HG03521 (cell line): ENCODE measurements at regions not wholly inside any gene's neighbourhood (a gene's known extent, or its start where the extent isn't known, plus 50 kb on each side); places are given as distances from the start of the nearest gene placed in this dataset.
A peak's percentile ranks its signal among the peaks of the same experiment; 100 is the strongest.
"Not testable (repeated sequence)": the region's sequence is repeated elsewhere in the genome, so short reads cannot be mapped to it uniquely, and the experiment has no call there.

Source experiments
- ATAC-seq: cut with Tn5 transposase; IDR thresholded peaks from one replicate; pipeline ENCODE4 v1.9.1; 2021; ENCODE audit warnings: mild to moderate bottlenecking, moderate library complexity; ENCODE audit not compliant: unreplicated experiment

GRCh38 chr4:101421386-101421785, 74.1 kb upstream of the PPP3CA start:
- no peak for ATAC-seq

GRCh38 chr4:101420661-101421060, 73.3 kb upstream of the PPP3CA start:
- no peak for ATAC-seq

DNA sequence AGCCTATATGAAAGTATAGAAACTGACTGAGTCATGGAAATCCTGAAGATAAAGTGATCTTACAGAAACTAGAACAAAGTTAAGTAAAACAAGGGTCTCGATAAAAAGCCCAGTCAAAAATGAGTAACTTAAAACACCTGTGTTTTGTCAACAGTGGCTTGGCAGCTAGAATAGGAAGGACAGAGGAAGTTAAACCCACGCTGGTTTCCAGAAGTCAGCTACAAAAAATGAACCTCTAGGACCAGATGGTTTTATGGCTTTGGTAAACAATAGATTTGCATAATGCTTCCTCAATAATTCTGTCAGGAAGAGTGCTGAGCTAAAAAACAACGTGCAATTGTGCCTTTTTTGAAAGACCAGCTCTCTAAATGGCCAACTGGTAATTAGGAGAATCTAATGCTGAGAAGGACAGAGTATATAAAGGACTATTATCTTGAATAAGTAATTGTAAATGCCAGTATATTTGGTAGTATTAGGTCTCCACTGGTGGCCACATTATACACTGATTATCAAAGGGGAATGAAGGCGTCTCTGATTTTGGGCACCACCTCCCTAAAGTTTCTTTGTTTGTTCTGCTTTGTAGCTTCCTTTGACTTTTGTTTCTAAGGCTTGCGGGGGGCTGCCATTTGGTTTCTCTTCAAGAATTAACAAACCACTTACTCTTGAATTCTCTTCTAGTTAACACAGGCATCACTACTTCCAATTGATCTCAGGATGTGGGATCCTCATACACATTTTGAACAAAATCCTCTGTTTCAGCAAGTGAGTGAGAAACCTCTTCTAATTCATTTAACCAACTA, 72.2 kb upstream of the PPP3CA start:
- peak; percentile 64 for ATAC-seq

DNA sequence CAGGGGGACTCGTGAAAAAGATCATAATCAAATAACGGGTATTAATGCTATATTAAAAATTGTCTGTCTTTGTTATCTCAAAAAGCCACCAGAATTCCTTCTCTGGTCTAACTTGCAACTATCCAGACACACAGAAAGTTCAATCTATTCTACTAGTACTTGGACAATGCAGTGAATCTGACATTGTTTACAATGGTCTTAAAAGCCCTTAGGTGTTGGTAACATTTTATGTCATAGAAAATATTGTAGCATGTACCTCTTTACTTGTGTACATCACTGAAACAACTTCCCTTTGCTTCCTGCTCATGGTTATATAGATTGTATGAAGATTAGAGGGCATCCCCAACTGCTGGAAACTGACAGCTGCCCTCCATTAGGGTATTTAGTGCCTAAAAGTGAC, 71.1 kb upstream of the PPP3CA start:
- ATAC-seq, result no peak

- peak; percentile 69 for ATAC-seq
These were observed 70.7 kb upstream of the PPP3CA start for GRCh38 chr4:101418055-101418454.

- ATAC-seq, result no peak
These were observed 69.7 kb upstream of the PPP3CA start for GRCh38 chr4:101417046-101417445.

DNA sequence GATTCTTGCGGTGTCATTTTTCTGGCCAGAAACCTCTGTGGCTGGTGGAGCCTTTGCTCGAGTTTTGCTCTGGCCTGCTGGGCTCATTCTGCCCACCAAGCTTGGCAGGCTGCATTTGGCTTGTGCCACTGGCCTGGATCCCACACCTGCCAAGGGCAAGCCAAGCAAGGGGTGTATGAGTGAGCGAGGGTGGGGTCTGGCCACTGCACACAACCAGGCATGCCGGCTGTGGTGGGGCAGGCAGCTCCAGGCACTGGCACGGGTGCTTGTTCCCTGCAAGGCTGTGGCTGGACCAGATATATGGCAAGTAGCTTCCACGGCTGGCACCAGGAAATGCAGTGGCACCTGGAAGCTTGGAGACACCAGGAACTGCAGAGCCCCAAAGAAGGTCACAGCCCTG, 68.6 kb upstream of the PPP3CA start:
- ATAC-seq, result no peak

GRCh38 chr4:101414496-101414895, 67.2 kb upstream of the PPP3CA start:
- no peak for ATAC-seq

DNA sequence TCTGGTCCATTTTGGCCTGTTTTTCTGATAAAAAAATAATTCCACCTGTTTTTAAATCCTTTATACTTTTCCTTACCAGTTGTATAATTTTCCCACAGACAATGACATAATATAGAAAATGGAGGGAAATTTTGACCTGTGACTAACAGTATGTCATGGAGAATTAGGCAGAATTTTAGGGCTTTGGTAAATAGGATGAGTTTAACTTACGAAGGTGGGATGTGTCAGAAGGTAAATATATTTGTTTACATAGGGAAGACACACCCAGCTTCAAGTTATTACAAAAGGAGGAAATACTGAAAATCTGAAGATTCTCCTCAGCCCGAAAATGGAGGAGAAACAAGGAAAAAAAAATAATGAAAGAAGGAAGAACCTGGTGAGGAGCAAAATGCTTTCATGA, 64.6 kb upstream of the PPP3CA start:
- no peak for ATAC-seq

- ATAC-seq, result not testable (repeated sequence)
These were observed 64.1 kb upstream of the PPP3CA start for GRCh38 chr4:101411281-101411910.

- ATAC-seq, result no peak
These were observed 52.8 kb upstream of the PPP3CA start for GRCh38 chr4:101400096-101400495.

- ATAC-seq, result no peak
These were observed 51.5 kb upstream of the PPP3CA start for GRCh38 chr4:101398807-101399206.
